ENCODE measurements at regions not wholly inside any gene's neighbourhood (a gene's known extent, or its start where the extent isn't known, plus 50 kb on each side); places are given as distances from the start of the nearest gene placed in this dataset.
"Not testable (repeated sequence)": the region's sequence is repeated elsewhere in the genome, so short reads cannot be mapped to it uniquely, and the experiment has no call there.

GRCh38 chr3:127520993-127521392 lies 69.5 kb downstream of the TPRA1 start:
- DNase-seq (ENCODE audit: low spot score): no peak

- no peak for DNase-seq (ENCODE audit: low spot score)
These were observed 72.0 kb downstream of the TPRA1 start for GRCh38 chr3:127518456-127519081.

DNA sequence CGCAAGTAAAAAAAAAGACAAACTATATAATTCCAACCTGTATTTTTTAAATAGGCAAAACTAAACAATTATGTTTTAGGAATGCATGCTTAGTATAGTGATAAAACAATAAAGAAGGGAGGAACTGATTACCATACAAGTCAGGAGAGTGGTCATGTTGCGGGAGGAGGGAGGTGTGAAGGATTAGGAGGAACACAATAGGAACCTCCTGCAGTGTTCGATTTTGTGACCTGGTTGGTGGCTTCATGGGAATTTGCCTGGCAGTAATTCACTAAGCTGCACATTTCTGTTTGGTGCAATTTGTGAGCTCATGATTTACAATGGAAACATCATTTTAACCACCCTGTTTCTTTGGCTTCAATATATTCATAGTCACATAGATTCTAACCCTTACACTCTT lies 78.3 kb downstream of the TPRA1 start:
- no peak for DNase-seq (ENCODE audit: low spot score)

DNA sequence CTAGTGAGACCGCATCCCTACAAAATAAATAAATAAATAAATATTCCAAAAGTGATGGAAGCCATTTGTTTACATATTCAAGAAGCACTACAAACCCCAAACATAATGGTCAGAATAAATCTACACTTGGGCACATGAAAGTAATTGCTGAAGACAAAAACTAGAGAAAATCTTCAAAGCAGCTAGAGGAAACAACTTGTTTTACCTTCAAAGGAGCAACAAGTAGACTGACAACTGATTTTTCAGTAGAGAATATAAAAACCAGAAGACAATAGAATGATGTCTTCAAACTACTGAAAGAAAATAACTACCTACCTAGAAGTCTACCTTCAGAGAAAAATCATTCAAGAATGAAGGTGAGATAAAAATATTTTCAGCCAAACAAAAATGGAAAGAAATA lies 89.4 kb downstream of the TPRA1 start:
- no peak for DNase-seq (ENCODE audit: low spot score)

- DNase-seq (ENCODE audit: low spot score): no peak
These were observed 92.9 kb downstream of the TPRA1 start for GRCh38 chr3:127497676-127498075.

DNA sequence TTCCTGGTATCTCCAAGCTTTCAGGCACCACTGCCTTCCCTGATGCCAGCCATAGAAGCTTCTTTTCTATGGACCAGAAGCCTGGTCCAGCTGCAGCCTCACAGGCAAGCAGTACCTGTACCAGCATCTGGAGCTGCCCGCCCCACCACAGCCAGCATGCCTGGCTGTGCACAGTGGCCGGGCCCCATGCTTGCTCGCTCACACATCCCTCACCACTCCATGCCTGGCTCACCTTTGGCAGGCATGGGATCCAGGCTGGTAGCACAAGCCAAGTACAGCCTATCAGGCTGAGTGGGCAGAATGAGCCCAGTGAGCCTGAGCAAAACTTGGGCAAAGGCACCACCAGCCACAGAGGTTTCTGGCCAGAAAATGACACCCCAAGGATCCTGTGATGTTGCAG lies 93.4 kb downstream of the TPRA1 start:
- DNase-seq (ENCODE audit: low spot score): no peak

- DNase-seq (ENCODE audit: low spot score): no peak
These were observed 94.5 kb downstream of the TPRA1 start for GRCh38 chr3:127495821-127496655.

DNA sequence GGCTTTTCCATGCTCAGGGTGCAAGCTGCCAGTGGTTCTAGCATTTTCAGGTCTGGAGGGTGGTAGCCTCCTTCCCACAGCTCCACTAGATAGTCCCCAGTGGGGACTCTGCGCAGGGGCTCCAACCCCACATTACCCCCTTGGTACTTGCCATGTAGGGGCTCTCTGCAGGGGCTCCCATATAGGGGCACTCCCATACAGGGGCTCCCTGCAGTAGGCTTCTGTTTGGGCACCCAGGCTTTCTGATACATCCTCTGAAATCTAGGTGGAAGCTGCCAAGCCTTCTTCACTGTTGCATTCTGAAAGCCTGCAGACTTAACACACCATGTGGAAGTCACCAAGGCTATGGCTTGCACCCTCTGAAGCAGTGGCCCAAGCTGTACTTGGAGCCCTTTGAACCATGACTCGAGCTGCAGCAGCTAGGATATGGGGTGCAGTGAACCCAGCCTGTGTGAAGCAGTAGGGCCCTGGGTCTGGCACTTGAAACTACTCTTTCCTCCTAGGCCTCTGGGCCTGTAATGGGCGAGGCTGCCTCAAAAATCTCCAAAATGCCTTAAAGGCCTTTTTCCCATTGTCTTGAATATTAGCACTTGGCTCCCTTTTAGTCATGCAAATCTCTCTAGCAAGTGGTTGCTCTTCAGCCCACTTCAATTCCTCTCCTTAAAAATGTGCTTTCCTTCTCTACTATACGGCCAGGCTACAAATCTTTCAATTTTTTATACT lies 96.4 kb downstream of the TPRA1 start:
- no peak for DNase-seq (ENCODE audit: low spot score)

DNA sequence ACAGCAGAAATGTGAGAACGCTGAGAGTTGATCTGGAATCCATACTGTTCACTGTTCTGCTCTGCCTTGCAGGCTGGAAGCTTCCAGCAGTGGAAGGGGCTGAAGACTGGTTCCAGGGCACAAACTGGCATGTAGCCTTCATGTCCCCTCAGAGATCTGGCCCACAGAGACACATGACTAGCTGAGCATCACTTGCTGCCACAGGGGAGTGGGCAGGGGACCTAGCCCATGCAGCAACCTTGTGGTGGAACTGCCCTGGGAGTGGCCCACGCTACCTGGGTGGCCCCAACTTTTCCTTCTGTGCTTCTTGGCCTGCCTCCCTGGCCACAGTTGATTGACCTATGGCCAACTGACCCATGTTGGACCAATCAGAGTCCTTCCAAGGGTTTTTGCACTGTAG lies 98.1 kb downstream of the TPRA1 start:
- DNase-seq (ENCODE audit: low spot score): no peak

DNA sequence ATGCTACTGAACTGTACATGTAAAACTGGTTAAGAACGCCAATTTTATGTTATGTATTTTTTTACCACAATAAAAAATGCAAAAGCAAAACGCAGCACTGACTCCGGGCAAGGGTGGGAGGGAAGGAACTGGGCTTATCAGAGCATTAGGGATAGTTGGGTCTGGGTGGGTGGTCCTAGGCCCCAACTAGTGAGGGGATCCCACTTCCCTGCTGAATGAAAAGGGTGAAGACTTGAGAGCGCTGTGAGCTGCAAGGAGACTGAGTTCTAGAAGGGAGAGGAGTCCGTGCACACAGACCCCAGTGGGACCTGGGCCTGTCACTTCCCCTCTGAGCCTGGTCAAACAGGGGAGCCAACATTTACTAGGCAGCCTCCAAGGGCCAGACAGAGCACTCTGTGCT lies 98.6 kb downstream of the TPRA1 start:
- no peak for DNase-seq (ENCODE audit: low spot score)

GRCh38 chr3:127491323-127491722 lies 99.2 kb downstream of the TPRA1 start:
- DNase-seq (ENCODE audit: low spot score): no peak

- not testable (repeated sequence) for DNase-seq (ENCODE audit: low spot score)
These were observed 99.6 kb downstream of the TPRA1 start for GRCh38 chr3:127491024-127491305.

- no peak for DNase-seq (ENCODE audit: low spot score)
These were observed 100.1 kb downstream of the TPRA1 start for GRCh38 chr3:127490271-127491023.

DNA sequence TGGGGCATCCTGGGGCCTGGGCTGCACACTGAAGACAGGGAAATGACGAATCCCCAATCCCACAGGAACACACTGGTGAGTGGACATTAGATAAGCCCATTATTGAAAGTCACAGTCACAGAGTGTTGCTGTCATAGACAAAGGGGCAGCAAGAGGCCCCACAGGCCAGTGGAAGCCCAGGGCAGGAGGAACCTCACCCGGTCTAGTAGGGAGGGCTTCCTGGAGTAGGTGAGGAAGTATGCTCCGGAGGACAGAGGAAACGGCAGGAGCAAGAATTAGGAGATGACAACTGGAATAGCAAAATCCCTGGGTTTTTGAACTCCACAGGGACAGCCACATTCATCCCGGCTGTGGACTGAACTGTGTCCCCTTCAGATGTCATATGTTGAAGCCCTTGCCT lies 101.2 kb downstream of the TPRA1 start:
- DNase-seq (ENCODE audit: low spot score): no peak

DNA sequence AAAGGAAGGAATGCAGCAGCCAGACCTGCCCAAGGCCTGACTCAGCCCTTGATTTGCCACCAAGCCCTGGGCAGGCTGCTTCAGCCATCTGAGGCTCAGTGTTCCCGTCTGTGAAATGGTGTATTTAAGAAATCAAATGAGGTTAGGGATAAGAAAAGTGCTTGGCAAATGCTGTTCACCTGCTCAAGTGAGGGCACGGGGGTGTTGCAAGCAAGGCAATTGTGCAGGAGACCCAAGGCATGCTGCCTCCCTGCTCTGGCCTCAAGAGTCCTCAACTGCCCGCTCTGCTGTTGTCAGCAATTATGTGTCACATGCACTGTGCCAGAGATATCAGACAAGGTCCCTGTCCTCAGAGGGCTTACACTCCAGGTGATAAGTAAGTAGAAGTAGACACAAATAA lies 101.8 kb downstream of the TPRA1 start:
- DNase-seq (ENCODE audit: low spot score): no peak

- no peak for DNase-seq (ENCODE audit: low spot score)
These were observed 102.3 kb downstream of the TPRA1 start for GRCh38 chr3:127488141-127488672.

DNA sequence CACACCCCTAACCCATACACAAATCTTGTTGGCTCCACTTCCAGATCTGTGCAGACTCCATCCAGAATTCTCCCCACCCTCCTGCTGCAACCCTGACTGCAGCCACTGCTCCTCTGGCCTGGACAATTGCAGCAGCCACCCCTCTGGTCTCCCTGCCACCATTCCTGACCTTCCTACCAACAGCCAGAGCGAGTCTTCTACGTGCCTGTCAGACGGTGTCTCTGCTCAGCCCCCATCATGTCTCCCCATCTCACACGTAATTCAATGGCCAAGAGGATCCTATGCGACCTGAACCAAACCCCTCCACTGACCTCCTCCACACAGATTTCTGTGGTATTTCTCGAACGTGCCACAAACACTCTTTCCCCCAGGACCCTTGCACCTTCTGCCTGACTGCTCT lies 103.3 kb downstream of the TPRA1 start:
- DNase-seq (ENCODE audit: low spot score): no peak

- no peak for DNase-seq (ENCODE audit: low spot score)
These were observed 104.1 kb downstream of the TPRA1 start for GRCh38 chr3:127486321-127486944.

DNA sequence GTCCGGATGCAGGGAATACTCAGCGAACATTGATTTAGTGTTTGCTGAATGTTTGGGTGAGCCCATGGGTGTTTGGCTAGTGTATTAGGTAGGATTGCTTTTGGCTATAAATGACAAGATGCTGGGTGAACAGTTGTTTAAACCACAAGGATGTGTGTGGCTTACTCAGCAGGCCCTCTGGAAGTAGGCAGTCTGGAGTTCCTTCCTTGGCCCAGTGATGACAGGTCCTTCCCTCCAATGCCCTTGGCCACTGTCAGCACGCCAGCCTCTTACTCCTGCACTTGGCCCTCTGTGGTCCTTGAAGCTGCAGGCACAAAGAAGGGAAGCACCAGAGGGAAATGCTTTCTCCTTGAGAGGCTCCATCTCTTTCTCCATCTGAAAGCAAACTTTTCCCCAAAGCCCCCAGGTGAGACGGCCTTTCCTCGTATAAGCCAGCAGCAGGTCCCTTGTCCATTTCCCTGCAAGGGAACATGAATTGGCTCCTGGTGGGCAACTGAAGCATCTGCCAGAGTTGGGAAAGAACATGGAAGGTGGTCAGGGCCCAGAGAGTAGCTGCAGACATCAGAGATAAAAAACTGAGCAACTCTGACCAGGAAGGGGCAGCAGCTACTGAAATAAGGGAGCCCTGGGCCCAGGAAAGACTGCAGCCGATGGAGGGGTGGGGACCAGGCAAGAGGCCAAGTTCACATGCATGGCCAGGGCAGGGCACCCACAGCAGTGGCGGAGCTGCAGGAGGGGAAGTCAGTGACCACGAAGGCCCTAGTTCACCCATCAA lies 105.0 kb downstream of the TPRA1 start:
- DNase-seq (ENCODE audit: low spot score): no peak

- DNase-seq (ENCODE audit: low spot score): no peak
These were observed 105.7 kb downstream of the TPRA1 start for GRCh38 chr3:127484601-127485388.

Measured in SK-N-DZ (cell line).